ENCODE measurements at regions not wholly inside any gene's neighbourhood (a gene's known extent, or its start where the extent isn't known, plus 50 kb on each side); places are given as distances from the start of the nearest gene placed in this dataset.

DNA sequence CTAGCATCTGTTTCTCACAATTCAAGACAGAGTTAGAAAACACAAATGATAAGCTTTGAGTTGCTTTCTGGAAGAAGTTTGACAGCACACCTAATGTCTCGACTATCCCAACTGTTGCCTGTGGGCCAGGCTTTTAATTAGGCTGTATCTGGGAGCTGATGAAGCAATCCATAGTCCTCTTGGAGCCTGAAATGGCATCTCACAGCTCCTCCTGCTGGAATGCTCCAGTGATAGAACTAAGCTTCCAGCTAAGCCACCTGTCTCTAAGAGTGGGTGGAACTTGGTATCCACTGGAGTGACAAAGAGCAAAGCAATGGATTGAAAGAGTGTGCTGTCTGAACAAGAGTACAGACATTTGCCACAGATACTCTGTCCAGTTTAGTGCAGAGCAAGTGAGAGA is 605.3 kb upstream of the NR5A2 start:
- Histone ChIP-seq H3K9ac (no peak overlapping the region), H3K27ac (no peak overlapping the region), H3K4me3 (no peak overlapping the region), H3K4me2 (no peak overlapping the region), H4K20me1 (ENCODE audit: low read depth) (no peaks in the 10 kb centered on the region), H3F3A (ENCODE audit: low read depth) (no peaks in the 10 kb centered on the region), H2AFZ (replicated peaks) (peak overlapping the region; percentile 69), H3K4me1 (no peaks in the 10 kb centered on the region), H3K36me3 (no peaks in the 10 kb centered on the region), H3K79me2 (ENCODE audit: low read depth) (no peaks in the 10 kb centered on the region), H3K27me3 (no peaks in the 10 kb centered on the region), H3K9me3 (ENCODE audit: low read depth) (no peaks in the 10 kb centered on the region)
- H3K36me3 Mint-ChIP-seq, result no peaks in the 10 kb centered on the region
- H3K27ac Mint-ChIP-seq, result no peak overlapping the region
- no peak for TF ChIP-seq EZH2 (IDR thresholded peaks at IDR 0.05)
- TF ChIP-seq, protein P1, sequence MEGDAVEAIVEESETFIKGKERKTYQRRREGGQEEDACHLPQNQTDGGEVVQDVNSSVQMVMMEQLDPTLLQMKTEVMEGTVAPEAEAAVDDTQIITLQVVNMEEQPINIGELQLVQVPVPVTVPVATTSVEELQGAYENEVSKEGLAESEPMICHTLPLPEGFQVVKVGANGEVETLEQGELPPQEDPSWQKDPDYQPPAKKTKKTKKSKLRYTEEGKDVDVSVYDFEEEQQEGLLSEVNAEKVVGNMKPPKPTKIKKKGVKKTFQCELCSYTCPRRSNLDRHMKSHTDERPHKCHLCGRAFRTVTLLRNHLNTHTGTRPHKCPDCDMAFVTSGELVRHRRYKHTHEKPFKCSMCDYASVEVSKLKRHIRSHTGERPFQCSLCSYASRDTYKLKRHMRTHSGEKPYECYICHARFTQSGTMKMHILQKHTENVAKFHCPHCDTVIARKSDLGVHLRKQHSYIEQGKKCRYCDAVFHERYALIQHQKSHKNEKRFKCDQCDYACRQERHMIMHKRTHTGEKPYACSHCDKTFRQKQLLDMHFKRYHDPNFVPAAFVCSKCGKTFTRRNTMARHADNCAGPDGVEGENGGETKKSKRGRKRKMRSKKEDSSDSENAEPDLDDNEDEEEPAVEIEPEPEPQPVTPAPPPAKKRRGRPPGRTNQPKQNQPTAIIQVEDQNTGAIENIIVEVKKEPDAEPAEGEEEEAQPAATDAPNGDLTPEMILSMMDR (IDR thresholded peaks at IDR 0.05), result peak; percentile 44
- no peaks in the 10 kb centered on the region for H3K4me1 Mint-ChIP-seq
- peak; percentile 43 for DNase-seq (ENCODE audit: low spot score)
- H3K9me3 Mint-ChIP-seq, result peaks cover 18% of the 10 kb centered on the region
- peaks cover 2% of the 10 kb centered on the region for H3K27me3 Mint-ChIP-seq (ENCODE audit: insufficient read depth, low read depth)
- H3K4me3 Mint-ChIP-seq, result no peak overlapping the region

GRCh38 chr1:199447906-199448305 is 579.6 kb upstream of the NR5A2 start:
- no peaks in the 10 kb centered on the region for H3K27me3 Mint-ChIP-seq (ENCODE audit: insufficient read depth, low read depth)
- peaks cover 11% of the 10 kb centered on the region for H3K9me3 Mint-ChIP-seq
- Histone ChIP-seq H3K27me3 (no peaks in the 10 kb centered on the region), H3K4me3 (no peak overlapping the region), H3K36me3 (no peaks in the 10 kb centered on the region), H2AFZ (replicated peaks) (peak overlapping the region; percentile 42), H3K27ac (no peak overlapping the region), H3K9ac (no peak overlapping the region), H3K4me2 (no peak overlapping the region), H4K20me1 (ENCODE audit: low read depth) (no peaks in the 10 kb centered on the region), H3K9me3 (ENCODE audit: low read depth) (no peaks in the 10 kb centered on the region), H3K4me1 (peaks cover 7% of the 10 kb centered on the region), H3K79me2 (ENCODE audit: low read depth) (no peaks in the 10 kb centered on the region), H3F3A (ENCODE audit: low read depth) (no peaks in the 10 kb centered on the region)
- H3K4me1 Mint-ChIP-seq, result no peaks in the 10 kb centered on the region
- no peak overlapping the region for H3K27ac Mint-ChIP-seq
- H3K4me3 Mint-ChIP-seq, result no peak overlapping the region
- peak; percentile 23 for DNase-seq (ENCODE audit: low spot score)
- no peaks in the 10 kb centered on the region for H3K36me3 Mint-ChIP-seq
- no peak for TF ChIP-seq EZH2 (IDR thresholded peaks at IDR 0.05)
- TF ChIP-seq EZH2phosphoT487 (IDR thresholded peaks at IDR 0.05), result no peak

DNA sequence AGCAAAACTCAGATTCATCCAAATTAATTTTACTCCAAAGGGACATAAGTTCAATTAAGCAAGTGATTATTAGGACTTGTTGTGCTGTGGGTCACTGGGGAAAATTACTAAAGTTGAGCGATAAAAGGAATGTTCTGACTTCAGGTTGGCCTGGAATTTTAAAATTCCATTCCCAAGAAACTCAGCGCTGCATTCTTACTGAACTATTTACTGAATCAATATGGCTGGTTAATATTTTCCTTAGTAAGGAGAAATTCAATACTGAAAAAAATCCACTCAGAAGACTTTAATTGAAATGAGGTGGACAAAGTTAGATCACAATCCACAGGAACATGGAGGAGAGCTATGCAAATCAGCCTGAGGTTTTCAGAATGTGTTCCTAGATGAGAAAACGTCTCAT is 578.9 kb upstream of the NR5A2 start:
- no peak for DNase-seq (ENCODE audit: low spot score)
- Histone ChIP-seq H3F3A (ENCODE audit: low read depth) (no peaks in the 10 kb centered on the region), H3K27ac (no peak overlapping the region), H3K4me3 (no peak overlapping the region), H3K9me3 (ENCODE audit: low read depth) (no peaks in the 10 kb centered on the region), H3K79me2 (ENCODE audit: low read depth) (no peaks in the 10 kb centered on the region), H3K27me3 (no peaks in the 10 kb centered on the region), H2AFZ (replicated peaks) (no peak overlapping the region), H3K4me2 (no peak overlapping the region), H3K4me1 (peaks cover 7% of the 10 kb centered on the region), H4K20me1 (ENCODE audit: low read depth) (no peaks in the 10 kb centered on the region), H3K36me3 (no peaks in the 10 kb centered on the region), H3K9ac (no peak overlapping the region)
- no peak for TF ChIP-seq EZH2 (IDR thresholded peaks at IDR 0.05)
- TF ChIP-seq EZH2phosphoT487 (IDR thresholded peaks at IDR 0.05), result no peak
- TF ChIP-seq, protein P1 (IDR thresholded peaks at IDR 0.05), result no peak
- H3K36me3 Mint-ChIP-seq, result no peaks in the 10 kb centered on the region
- H3K9me3 Mint-ChIP-seq, result peaks cover 11% of the 10 kb centered on the region
- H3K4me3 Mint-ChIP-seq, result no peak overlapping the region
- H3K4me1 Mint-ChIP-seq, result no peaks in the 10 kb centered on the region
- no peak overlapping the region for H3K27ac Mint-ChIP-seq
- H3K27me3 Mint-ChIP-seq (ENCODE audit: insufficient read depth, low read depth), result no peaks in the 10 kb centered on the region

- H3K4me3 Mint-ChIP-seq, result no peak overlapping the region
- no peaks in the 10 kb centered on the region for H3F3A ChIP-seq (ENCODE audit: low read depth)
- H3K79me2 ChIP-seq (ENCODE audit: low read depth), result no peaks in the 10 kb centered on the region
- H3K27ac Mint-ChIP-seq, result no peak overlapping the region
- H3K27me3 ChIP-seq, result no peaks in the 10 kb centered on the region
- no peaks in the 10 kb centered on the region for H4K20me1 ChIP-seq (ENCODE audit: low read depth)
- TF ChIP-seq EZH2phosphoT487 (IDR thresholded peaks at IDR 0.05), result no peak
- TF ChIP-seq, protein P1 (IDR thresholded peaks at IDR 0.05), result no peak
- TF ChIP-seq EZH2 (IDR thresholded peaks at IDR 0.05), result no peak
- H3K27ac ChIP-seq, result no peak overlapping the region
- no peaks in the 10 kb centered on the region for H3K27me3 Mint-ChIP-seq (ENCODE audit: insufficient read depth, low read depth)
- DNase-seq (ENCODE audit: low spot score), result no peak
- peaks cover 7% of the 10 kb centered on the region for H3K4me1 ChIP-seq
- H3K9me3 ChIP-seq (ENCODE audit: low read depth), result no peaks in the 10 kb centered on the region
- H3K4me3 ChIP-seq, result no peak overlapping the region
- no peaks in the 10 kb centered on the region for H3K36me3 ChIP-seq
- H3K4me2 ChIP-seq, result no peak overlapping the region
- no peak overlapping the region for H2AFZ ChIP-seq (replicated peaks)
- H3K9ac ChIP-seq, result no peak overlapping the region
- peaks cover 11% of the 10 kb centered on the region for H3K9me3 Mint-ChIP-seq
- H3K4me1 Mint-ChIP-seq, result no peaks in the 10 kb centered on the region
- no peaks in the 10 kb centered on the region for H3K36me3 Mint-ChIP-seq
Observed at GRCh38 chr1:199449221-199449620, 578.3 kb upstream of the NR5A2 start.

Measured in neural progenitor cell (in vitro differentiated cells).